KOPT-K1 (cell line): ENCODE measurements at regions not wholly inside any gene's neighbourhood (a gene's known extent, or its start where the extent isn't known, plus 50 kb on each side); places are given as distances from the start of the nearest gene placed in this dataset.

ENCODE experiments used
- H3K27ac ChIP-seq: fragments of 200-600 bp; sonication (generic); 2 replicates; pipeline ENCODE4 v1.5.1; 2016; ENCODE audit warnings: antibody characterized with exemption, mild to moderate bottlenecking, low read depth, low read length; ENCODE audit not compliant: poor library complexity, severe bottlenecking
- H3K36me3 ChIP-seq: fragments of 200-600 bp; sonication (generic); 2 replicates; pipeline ENCODE4 v1.5.1; 2017; ENCODE audit warnings: antibody characterized with exemption, mild to moderate bottlenecking, low read length, moderate library complexity; ENCODE audit not compliant: insufficient read depth
- H3K9me3 ChIP-seq: fragments of 200-600 bp; sonication (generic); 2 replicates; pipeline ENCODE4 v1.5.1; 2017; ENCODE audit warnings: antibody characterized with exemption, low read length, mild to moderate bottlenecking; ENCODE audit not compliant: insufficient read depth, poor library complexity, severe bottlenecking

GRCh38 chr5:158027806-158028775, 169.1 kb upstream of the CLINT1 start:
- Histone ChIP-seq H3K27ac (no peak overlapping the region), H3K9me3 (no peaks in the 10 kb centered on the region), H3K36me3 (no peaks in the 10 kb centered on the region)

- Histone ChIP-seq H3K27ac (no peak overlapping the region), H3K9me3 (no peaks in the 10 kb centered on the region), H3K36me3 (no peaks in the 10 kb centered on the region)
Observed at GRCh38 chr5:158026304-158027031, 167.5 kb upstream of the CLINT1 start.

DNA sequence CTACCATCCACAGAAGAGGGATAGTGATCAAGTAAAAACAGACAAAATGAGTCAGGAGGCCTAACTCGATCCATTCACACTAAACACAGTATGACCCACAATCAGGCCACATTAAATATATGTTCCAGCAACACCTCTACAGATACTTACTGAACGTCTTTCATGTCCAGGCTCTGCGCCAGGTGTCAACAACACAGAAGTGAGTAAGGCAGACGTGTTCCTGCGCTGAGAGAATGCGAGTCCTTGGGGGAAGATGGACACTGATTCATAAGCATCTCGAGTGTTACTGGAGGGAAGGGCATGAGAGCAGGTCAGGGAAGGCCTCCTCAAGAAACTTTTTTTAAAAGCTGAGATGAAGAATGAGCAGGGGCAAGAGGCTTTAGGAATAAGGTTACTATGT, 164.3 kb upstream of the CLINT1 start:
- no peak overlapping the region for H3K27ac ChIP-seq
- no peaks in the 10 kb centered on the region for H3K9me3 ChIP-seq

GRCh38 chr5:158022837-158023236, 163.9 kb upstream of the CLINT1 start:
- Histone ChIP-seq H3K27ac (no peak overlapping the region), H3K36me3 (no peaks in the 10 kb centered on the region), H3K9me3 (no peaks in the 10 kb centered on the region)

More for the DNA sequence above, 164.3 kb upstream of the CLINT1 start:
- no peaks in the 10 kb centered on the region for H3K36me3 ChIP-seq

- Histone ChIP-seq H3K36me3 (no peaks in the 10 kb centered on the region), H3K9me3 (no peaks in the 10 kb centered on the region), H3K27ac (no peak overlapping the region)
Observed at GRCh38 chr5:158022393-158022792, 163.4 kb upstream of the CLINT1 start.

- no peaks in the 10 kb centered on the region for H3K9me3 ChIP-seq
- H3K36me3 ChIP-seq = no peaks in the 10 kb centered on the region
- no peak overlapping the region for H3K27ac ChIP-seq
Observed at GRCh38 chr5:158020555-158021418, 161.8 kb upstream of the CLINT1 start.

GRCh38 chr5:158017469-158017868, 158.5 kb upstream of the CLINT1 start:
- H3K36me3 ChIP-seq = no peaks in the 10 kb centered on the region

DNA sequence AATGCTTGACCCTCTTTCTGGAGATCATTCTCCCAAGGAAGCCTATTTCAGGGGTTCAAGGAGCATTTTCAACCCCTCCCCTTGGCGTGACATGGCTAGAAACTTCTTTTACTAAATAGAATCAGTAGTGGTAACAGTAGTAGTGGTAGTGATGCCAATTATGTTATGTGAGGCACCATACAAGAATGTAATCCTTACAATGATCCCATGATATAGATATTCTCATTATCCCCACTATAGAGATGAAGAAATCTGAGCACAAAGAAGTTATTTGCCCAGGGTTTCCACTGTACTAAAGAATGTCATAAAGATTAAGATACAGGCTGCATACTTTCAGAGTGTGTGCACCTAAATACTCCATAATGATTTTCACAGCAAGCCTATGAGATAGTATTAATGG, 155.4 kb upstream of the CLINT1 start:
- Histone ChIP-seq H3K9me3 (no peaks in the 10 kb centered on the region), H3K27ac (no peak overlapping the region)

More at GRCh38 chr5:158017469-158017868, 158.5 kb upstream of the CLINT1 start:
- Histone ChIP-seq H3K9me3 (no peaks in the 10 kb centered on the region), H3K27ac (no peak overlapping the region)

GRCh38 chr5:158013939-158014338, 155.0 kb upstream of the CLINT1 start:
- H3K27ac ChIP-seq = no peak overlapping the region
- no peaks in the 10 kb centered on the region for H3K36me3 ChIP-seq

More for the DNA sequence above, 155.4 kb upstream of the CLINT1 start:
- H3K36me3 ChIP-seq = no peaks in the 10 kb centered on the region

DNA sequence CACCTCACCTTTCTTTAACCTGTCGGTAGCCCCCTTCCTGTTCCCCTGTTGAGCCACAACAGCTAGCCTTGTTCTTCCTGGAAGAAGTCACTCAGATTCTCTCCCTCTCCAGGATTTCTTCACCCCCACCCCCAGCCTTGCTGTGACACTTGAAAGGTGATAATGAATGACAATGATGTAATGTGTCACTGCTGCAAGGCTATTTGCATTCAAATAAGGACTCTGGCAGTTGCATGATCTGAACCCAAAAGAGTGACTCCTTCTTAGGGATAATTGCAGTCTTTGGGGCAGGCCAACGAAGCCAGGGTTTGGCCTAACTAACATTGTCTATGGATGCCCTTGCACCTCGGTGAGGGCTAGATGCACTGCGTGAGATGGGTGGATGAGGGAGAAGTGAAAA, 154.4 kb upstream of the CLINT1 start:
- Histone ChIP-seq H3K36me3 (no peaks in the 10 kb centered on the region), H3K9me3 (no peaks in the 10 kb centered on the region), H3K27ac (no peak overlapping the region)

More at GRCh38 chr5:158013939-158014338, 155.0 kb upstream of the CLINT1 start:
- H3K9me3 ChIP-seq = no peaks in the 10 kb centered on the region

- Histone ChIP-seq H3K27ac (no peak overlapping the region), H3K9me3 (no peaks in the 10 kb centered on the region), H3K36me3 (no peaks in the 10 kb centered on the region)
Observed at GRCh38 chr5:158011422-158011821, 152.5 kb upstream of the CLINT1 start.

GRCh38 chr5:158010831-158011230, 151.9 kb upstream of the CLINT1 start:
- H3K36me3 ChIP-seq = no peaks in the 10 kb centered on the region
- peaks cover 3% of the 10 kb centered on the region for H3K9me3 ChIP-seq
- no peak overlapping the region for H3K27ac ChIP-seq

DNA sequence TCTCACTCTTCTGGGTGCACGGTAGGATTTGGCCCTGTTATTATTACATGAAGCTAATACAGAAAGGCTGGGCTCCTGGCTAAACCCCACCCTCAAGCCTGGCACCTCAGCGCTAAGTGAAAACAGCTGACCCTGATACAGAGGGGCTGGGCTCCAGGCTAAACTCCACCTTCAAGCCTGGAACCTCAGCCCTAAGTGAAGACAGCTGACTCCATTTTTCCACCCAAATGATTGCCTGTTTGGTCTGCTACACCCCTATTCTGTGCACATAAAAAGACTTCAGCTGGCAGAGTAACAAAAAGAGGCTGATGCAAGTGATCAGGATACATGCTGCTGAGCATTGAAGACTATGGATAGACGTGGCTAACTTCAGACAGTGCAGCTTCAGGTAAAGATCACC, 148.4 kb upstream of the CLINT1 start:
- Histone ChIP-seq H3K36me3 (no peaks in the 10 kb centered on the region), H3K9me3 (peaks cover 8% of the 10 kb centered on the region), H3K27ac (no peak overlapping the region)

GRCh38 chr5:157999696-158000095, 140.8 kb upstream of the CLINT1 start:
- Histone ChIP-seq H3K36me3 (no peaks in the 10 kb centered on the region), H3K9me3 (no peaks in the 10 kb centered on the region), H3K27ac (no peak overlapping the region)
